GM23338 (cell line): ENCODE measurements at regions not wholly inside any gene's neighbourhood (a gene's known extent, or its start where the extent isn't known, plus 50 kb on each side); places are given as distances from the start of the nearest gene placed in this dataset.

Experiments
- ATAC-seq: fragments of 200-7000 bp; cut with Tn5 transposase; 3 replicates; pipeline ENCODE4 v1.9.1; 2020
- DNase-seq: peaks from one replicate; pipeline ENCODE4 v3.0.0-alpha.2; 2015; ENCODE audit warnings: low spot score
- H2AFZ ChIP-seq: fragments of 200-600 bp; sonication (generic); 2 replicates; pipeline ENCODE4 v1.8.0; 2016; ENCODE audit warnings: antibody characterized with exemption, mild to moderate bottlenecking, moderate library complexity
- H3F3A ChIP-seq: fragments of 200-600 bp; sonication (generic); replicated peaks from 2 replicates; pipeline ENCODE4 v1.8.0; 2017; ENCODE audit warnings: antibody characterized with exemption, mixed run types, low read depth
- H3K27ac ChIP-seq: fragments of 200-600 bp; sonication (generic); 2 replicates; pipeline ENCODE4 v1.6.1; 2016; ENCODE audit warnings: low read depth
- H3K27me3 ChIP-seq: fragments of 200-600 bp; sonication (generic); 2 replicates; pipeline ENCODE4 v1.8.0; 2016; ENCODE audit warnings: mild to moderate bottlenecking, mixed run types, moderate library complexity; ENCODE audit not compliant: insufficient read depth
- H3K36me3 ChIP-seq: fragments of 200-600 bp; sonication (generic); 2 replicates; pipeline ENCODE4 v1.8.0; 2016; ENCODE audit warnings: mild to moderate bottlenecking; ENCODE audit not compliant: insufficient read depth
- H3K4me1 ChIP-seq: fragments of 200-600 bp; sonication (generic); 2 replicates; pipeline ENCODE4 v1.8.0; 2016; ENCODE audit warnings: mild to moderate bottlenecking, moderate library complexity; ENCODE audit not compliant: insufficient read depth
- H3K4me2 ChIP-seq: fragments of 200-600 bp; sonication (generic); 2 replicates; pipeline ENCODE4 v1.7.1; 2017; ENCODE audit warnings: mixed run types
- H3K4me3 ChIP-seq: fragments of 200-600 bp; sonication (generic); 2 replicates; pipeline ENCODE4 v1.6.1; 2016; ENCODE audit warnings: mixed run types
- H3K79me2 ChIP-seq: fragments of 200-600 bp; sonication (generic); replicated peaks from 2 replicates; pipeline ENCODE4 v1.8.0; 2017; ENCODE audit warnings: mild to moderate bottlenecking; ENCODE audit not compliant: insufficient read depth
- H3K9me2 ChIP-seq: fragments of 200-600 bp; sonication (generic); 2 replicates; pipeline ENCODE4 v1.8.0; 2017; ENCODE audit not compliant: insufficient read depth
- H4K20me1 ChIP-seq: fragments of 200-600 bp; sonication (generic); replicated peaks from 2 replicates; pipeline ENCODE4 v1.8.0; 2017; ENCODE audit warnings: mild to moderate bottlenecking; ENCODE audit not compliant: insufficient read depth
- H3K27ac Mint-ChIP-seq: 2 replicates; pipeline ENCODE4 v1.8.0; 2020; ENCODE audit warnings: inconsistent platforms, mild to moderate bottlenecking, moderate library complexity, mixed read lengths
- H3K27me3 Mint-ChIP-seq: 3 replicates; pipeline ENCODE4 v1.8.0; 2022; ENCODE audit warnings: low read depth, mild to moderate bottlenecking, moderate library complexity, mixed read lengths, inconsistent platforms; ENCODE audit not compliant: insufficient read depth, poor library complexity
- H3K36me3 Mint-ChIP-seq: 3 replicates; pipeline ENCODE4 v1.8.0; 2021; ENCODE audit warnings: low read depth, mild to moderate bottlenecking, inconsistent platforms, moderate library complexity, mixed read lengths
- H3K4me1 Mint-ChIP-seq: 3 replicates; pipeline ENCODE4 v1.8.0; 2020; ENCODE audit warnings: mild to moderate bottlenecking, inconsistent platforms, mixed read lengths
- H3K4me3 Mint-ChIP-seq: 3 replicates; pipeline ENCODE4 v1.8.0; 2021; ENCODE audit warnings: moderate library complexity, mild to moderate bottlenecking, inconsistent platforms, mixed read lengths
- H3K9me3 Mint-ChIP-seq: 3 replicates; pipeline ENCODE4 v1.8.0; 2020; ENCODE audit warnings: moderate library complexity, mild to moderate bottlenecking, inconsistent platforms, mixed read lengths
- CREB1 ChIP-seq: fragments of 250-450 bp; sonication (Bioruptor Pico); IDR thresholded peaks from 2 replicates; pipeline ENCODE4 v1.5.0; 2020; ENCODE audit warnings: low read depth, mild to moderate bottlenecking, moderate library complexity
- CTCF ChIP-seq, 2 experiments: fragments of 200-600 bp in 1 of 2; sonication (generic) in 1 of 2; conservative IDR thresholded peaks; 2 replicates each; pipeline versions ENCODE4 v1.5.1 to v1.6.1; 2016 to 2017; ENCODE audit warnings: antibody characterized with exemption in 2 of 2, low read depth in 2 of 2, mild to moderate bottlenecking in 2 of 2, moderate library complexity in 1 of 2
- EZH2 ChIP-seq: fragments of 200-600 bp; sonication (generic); IDR thresholded peaks from one replicate; pipeline ENCODE4 v1.8.0; 2017; ENCODE audit warnings: antibody characterized with exemption, mild to moderate bottlenecking, low read depth; ENCODE audit not compliant: unreplicated experiment
- JUNB ChIP-seq: IDR thresholded peaks from one replicate; pipeline ENCODE4 v1.6.1; 2016; ENCODE audit warnings: antibody characterized with exemption; ENCODE audit not compliant: unreplicated experiment
- NANOG ChIP-seq: IDR thresholded peaks from 2 replicates; pipeline ENCODE4 v1.6.1; 2016; ENCODE audit warnings: antibody characterized with exemption, borderline replicate concordance
- POLR2AphosphoS5 ChIP-seq: IDR thresholded peaks from 2 replicates; pipeline ENCODE4 v1.6.1; 2016; ENCODE audit warnings: antibody characterized with exemption, low read depth
- REST ChIP-seq: IDR thresholded peaks from one replicate; pipeline ENCODE4 v1.6.1; 2018; ENCODE audit warnings: antibody characterized with exemption; ENCODE audit not compliant: unreplicated experiment
- STAT1 ChIP-seq: IDR thresholded peaks from one replicate; pipeline ENCODE4 v1.6.1; 2016; ENCODE audit warnings: antibody characterized with exemption; ENCODE audit not compliant: unreplicated experiment
- ZNF114 ChIP-seq: fragments of 250-450 bp; sonication (Bioruptor Pico); IDR thresholded peaks from 2 replicates; pipeline ENCODE4 v1.5.0; 2020; ENCODE audit warnings: mild to moderate bottlenecking, moderate library complexity
- ZNF331 ChIP-seq: fragments of 250-450 bp; sonication (Bioruptor Pico); IDR thresholded peaks from 2 replicates; pipeline ENCODE4 v1.5.0; 2020; ENCODE audit warnings: low read depth, mild to moderate bottlenecking, moderate library complexity
- ZNF462 ChIP-seq: fragments of 250-450 bp; sonication (Bioruptor Pico); IDR thresholded peaks from 2 replicates; pipeline ENCODE4 v1.5.0; 2020; ENCODE audit warnings: mild to moderate bottlenecking, moderate library complexity

- TF ChIP-seq CTCF (conservative IDR thresholded peaks at IDR 0.05; ENCODE audit: low read depth in 2 of 2) = no peak
These were observed 192.5 kb upstream of the GATB start (continued) for GRCh38 chr4:151953312-151953711.

GRCh38 chr4:151952711-151953254 lies 192.0 kb upstream of the GATB start:
- Histone ChIP-seq H3K27me3 (no peaks in the 10 kb centered on the region), H3K4me1 (0 out of 2 replicates have a peak, but pooled peaks cover 8% of the 10 kb centered on the region), H4K20me1 (no peaks in the 10 kb centered on the region), H3K27ac (no peak overlapping the region), H3K79me2 (no peaks in the 10 kb centered on the region), H3K36me3 (peaks cover 6% of the 10 kb centered on the region; the same call in 1 of the 2 replicates), H3K4me2 (no peak overlapping the region), H2AFZ (no peak overlapping the region), H3K4me3 (no peak overlapping the region), H3F3A (no peaks in the 10 kb centered on the region), H3K9me2 (peaks cover 7% of the 10 kb centered on the region; the same call in 1 of the 2 replicates)
- Mint-ChIP-seq H3K27ac (no peak overlapping the region), H3K9me3 (peaks cover 10% of the 10 kb centered on the region), H3K36me3 (peaks cover 4% of the 10 kb centered on the region; the same call in 2 of the 3 replicates), H3K4me3 (no peak overlapping the region), H3K27me3 (peaks cover 4% of the 10 kb centered on the region), H3K4me1 (peaks cover 16% of the 10 kb centered on the region)
- ATAC-seq (no peak), DNase-seq (no peak)
- TF ChIP-seq ZNF331 (CRISPR knock-in tag) = no peak
- TF ChIP-seq CREB1 (CRISPR knock-in tag) = no peak
- TF ChIP-seq JUNB = no peak
- TF ChIP-seq ZNF114 = no peak
- TF ChIP-seq STAT1 = no peak
- TF ChIP-seq CTCF (conservative IDR thresholded peaks at IDR 0.05; ENCODE audit: low read depth in 2 of 2) = no peak
- no peak for TF ChIP-seq POLR2AphosphoS5
- TF ChIP-seq REST = no peak
- TF ChIP-seq NANOG = no peak
- TF ChIP-seq EZH2 = no peak
- TF ChIP-seq ZNF462 (CRISPR knock-in tag) = no peak
